Prostate gland (tissue), 2 donors: ENCODE measurements at regions not wholly inside any gene's neighbourhood (a gene's known extent, or its start where the extent isn't known, plus 50 kb on each side); places are given as distances from the start of the nearest gene placed in this dataset.

ENCODE experiments used
- CTCF ChIP-seq, 4 experiments: fragments of 200-600 bp in 2 of 4; fragments of 450-650 bp in 2 of 4; sonication (generic) in 2 of 4; IDR thresholded peaks; 1 replicate in 3 of 4; 2 replicates in 1 of 4; pipeline ENCODE4 v1.5.1; 2016 to 2019; ENCODE audit warnings: antibody characterized with exemption in 4 of 4, mild to moderate bottlenecking in 2 of 4, moderate library complexity in 2 of 4
- POLR2A ChIP-seq: fragments of 450-650 bp; IDR thresholded peaks from one replicate; pipeline ENCODE4 v1.6.1; 2016; ENCODE audit warnings: antibody characterized with exemption, mild to moderate bottlenecking
- POLR2AphosphoS5 ChIP-seq: sonication (generic); formaldehyde crosslinking; IDR thresholded peaks from one replicate; pipeline ENCODE4 v1.6.1; 2017; ENCODE audit warnings: antibody characterized with exemption

- TF ChIP-seq POLR2A (no peak), CTCF (IDR thresholded peaks at IDR 0.05) (no peak), POLR2AphosphoS5 (no peak)
Observed at GRCh38 chr4:96342790-96343455, 503.0 kb downstream of the PDHA2 start.
